ENCODE measurements at regions not wholly inside any gene's neighbourhood (a gene's known extent, or its start where the extent isn't known, plus 50 kb on each side); places are given as distances from the start of the nearest gene placed in this dataset.

DNA sequence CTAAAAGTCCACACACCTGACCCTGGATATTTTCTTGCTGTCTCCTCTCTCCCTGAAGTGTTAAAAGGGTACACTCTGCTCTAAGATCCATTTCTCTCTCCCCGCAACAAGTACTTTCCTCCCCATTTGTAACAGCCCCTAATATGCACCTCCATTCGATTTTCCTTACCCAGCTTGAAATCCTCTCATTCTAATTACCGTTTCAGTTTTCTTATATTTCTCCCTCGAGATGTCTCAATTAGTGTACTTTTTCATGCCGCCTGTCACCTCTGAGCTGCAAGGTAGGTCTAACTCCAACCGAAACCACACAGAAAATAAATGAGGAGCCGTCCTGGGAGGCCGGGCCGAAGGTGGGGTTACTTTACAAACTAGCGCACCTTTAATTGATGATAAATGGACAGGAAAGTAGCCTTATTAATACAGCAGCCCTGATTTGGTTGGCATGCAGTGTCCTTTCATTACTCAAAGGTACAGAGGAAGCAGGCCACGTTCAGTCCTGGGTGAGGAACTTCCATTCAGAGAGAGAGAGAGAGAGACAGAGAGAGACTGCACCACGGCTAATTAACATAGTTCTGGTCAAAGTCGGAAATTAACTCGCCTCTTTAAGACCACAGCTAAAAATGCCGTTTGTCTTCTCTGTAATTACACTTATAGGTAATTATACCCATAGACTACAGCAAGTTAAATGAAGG is 319.9 kb downstream of the ARRDC4 start:
- no peak for TF ChIP-seq POLR2AphosphoS5 (IDR thresholded peaks at IDR 0.05)
- TF ChIP-seq, protein P1, sequence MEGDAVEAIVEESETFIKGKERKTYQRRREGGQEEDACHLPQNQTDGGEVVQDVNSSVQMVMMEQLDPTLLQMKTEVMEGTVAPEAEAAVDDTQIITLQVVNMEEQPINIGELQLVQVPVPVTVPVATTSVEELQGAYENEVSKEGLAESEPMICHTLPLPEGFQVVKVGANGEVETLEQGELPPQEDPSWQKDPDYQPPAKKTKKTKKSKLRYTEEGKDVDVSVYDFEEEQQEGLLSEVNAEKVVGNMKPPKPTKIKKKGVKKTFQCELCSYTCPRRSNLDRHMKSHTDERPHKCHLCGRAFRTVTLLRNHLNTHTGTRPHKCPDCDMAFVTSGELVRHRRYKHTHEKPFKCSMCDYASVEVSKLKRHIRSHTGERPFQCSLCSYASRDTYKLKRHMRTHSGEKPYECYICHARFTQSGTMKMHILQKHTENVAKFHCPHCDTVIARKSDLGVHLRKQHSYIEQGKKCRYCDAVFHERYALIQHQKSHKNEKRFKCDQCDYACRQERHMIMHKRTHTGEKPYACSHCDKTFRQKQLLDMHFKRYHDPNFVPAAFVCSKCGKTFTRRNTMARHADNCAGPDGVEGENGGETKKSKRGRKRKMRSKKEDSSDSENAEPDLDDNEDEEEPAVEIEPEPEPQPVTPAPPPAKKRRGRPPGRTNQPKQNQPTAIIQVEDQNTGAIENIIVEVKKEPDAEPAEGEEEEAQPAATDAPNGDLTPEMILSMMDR (IDR thresholded peaks at IDR 0.05): no peak
